KBM-7 (cell line): ENCODE measurements at regions not wholly inside any gene's neighbourhood (a gene's known extent, or its start where the extent isn't known, plus 50 kb on each side); places are given as distances from the start of the nearest gene placed in this dataset.

Experiments
- DNase-seq: peaks from one replicate; pipeline ENCODE4 v3.0.0-alpha.2; 2015
- in situ Hi-C: fragments of 300-500 bp; cut with MboI; formaldehyde crosslinking; loops from 2 replicates; pipeline ENCODE4 v1.14.3; 2020; ENCODE audit warnings: low sequenced_read_pairs, low pct_unique_long_range_greater_than_20kb, mixed read lengths

DNA sequence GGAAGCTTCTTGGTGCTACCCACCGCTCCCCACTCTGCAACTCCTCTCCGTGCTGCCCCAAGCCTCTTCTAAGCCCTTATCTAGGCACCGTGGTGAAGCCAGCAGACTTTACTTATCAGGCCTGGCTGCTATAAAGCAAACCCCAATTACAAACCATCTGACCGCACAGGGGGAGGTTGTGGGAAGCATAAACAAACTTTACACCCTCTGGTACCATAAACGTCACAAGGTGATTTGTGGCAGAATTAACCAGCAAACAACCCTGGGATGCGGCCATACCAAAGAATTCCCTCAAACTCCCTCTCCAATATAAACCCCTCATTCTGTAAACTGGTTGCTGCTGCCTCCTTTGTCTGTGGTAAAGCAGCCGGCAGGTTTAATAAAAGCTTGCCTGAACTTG is 55.2 kb downstream of the MAGEC2 start:
- in situ Hi-C loops, result no loop called here
- DNase-seq, result no peak

DNA sequence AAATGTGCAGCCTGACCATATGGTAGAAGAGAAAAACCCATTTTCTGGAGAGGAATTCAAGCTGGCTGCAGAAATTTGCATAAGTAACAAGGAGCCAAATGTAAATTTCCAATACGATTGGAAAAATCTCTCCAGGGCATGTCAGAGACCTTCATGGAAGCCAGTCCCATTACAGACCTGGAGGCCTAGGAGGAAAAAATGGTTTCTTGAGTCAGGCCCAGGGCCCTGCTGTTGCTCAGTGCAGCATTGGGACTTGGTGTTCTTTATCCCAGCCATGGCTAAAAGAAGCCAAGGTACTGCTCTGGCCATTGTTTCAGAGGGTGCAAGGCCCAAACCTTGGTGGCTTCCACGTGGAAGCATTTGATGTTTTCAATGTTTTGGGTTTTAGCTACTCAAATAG is 70.6 kb downstream of the MAGEC2 start:
- in situ Hi-C loops, result no loop called here
- no peak for DNase-seq

DNA sequence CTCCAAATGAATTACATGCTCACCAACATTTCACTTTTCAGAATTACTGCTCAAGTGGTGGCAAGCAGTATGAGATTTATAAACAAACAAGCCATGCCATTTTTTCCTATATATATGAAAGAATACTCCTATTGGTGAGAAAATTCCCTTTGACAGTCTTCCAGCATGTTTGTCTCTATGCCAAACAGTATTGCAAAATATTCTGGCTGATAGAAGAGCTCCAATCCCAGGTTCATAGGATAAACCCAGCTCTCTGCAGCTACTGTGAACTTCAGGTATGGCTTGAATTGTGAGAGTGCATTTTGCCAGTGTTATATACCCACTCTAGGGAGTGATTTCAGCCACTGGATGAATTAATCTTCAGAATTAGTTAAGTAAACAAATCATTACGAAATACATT is 108.8 kb downstream of the MAGEC2 start:
- in situ Hi-C loops, result no loop called here
- no peak for DNase-seq

DNA sequence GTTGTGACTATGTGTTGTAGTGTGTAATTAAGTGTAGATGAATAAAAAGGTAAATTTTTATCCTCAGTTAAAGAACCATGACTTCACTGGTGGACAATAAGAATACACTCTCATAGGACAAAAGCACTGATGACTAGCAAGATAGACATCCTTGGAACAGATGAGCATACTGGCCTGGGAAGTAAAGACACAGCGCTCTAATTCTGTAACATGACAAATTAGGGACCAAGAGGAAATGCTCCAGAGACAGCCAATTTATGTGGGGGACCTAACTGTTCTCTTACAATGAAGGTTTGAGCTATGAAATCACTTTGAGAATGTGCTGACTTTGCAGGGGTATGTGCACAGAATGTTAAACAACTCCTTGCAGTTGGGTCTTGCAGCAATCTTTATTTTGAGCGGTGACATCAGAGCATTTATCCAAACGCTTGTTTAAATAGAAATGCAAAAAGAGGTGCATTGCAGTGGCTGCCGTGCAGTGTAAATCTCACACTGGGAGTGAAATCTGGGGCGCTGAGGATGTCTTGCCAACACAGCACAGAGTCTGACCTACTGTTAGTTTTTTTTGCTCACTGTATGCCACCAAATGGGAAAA is 109.3 kb downstream of the MAGEC2 start:
- no peak for DNase-seq
- in situ Hi-C loops, result no loop called here

DNA sequence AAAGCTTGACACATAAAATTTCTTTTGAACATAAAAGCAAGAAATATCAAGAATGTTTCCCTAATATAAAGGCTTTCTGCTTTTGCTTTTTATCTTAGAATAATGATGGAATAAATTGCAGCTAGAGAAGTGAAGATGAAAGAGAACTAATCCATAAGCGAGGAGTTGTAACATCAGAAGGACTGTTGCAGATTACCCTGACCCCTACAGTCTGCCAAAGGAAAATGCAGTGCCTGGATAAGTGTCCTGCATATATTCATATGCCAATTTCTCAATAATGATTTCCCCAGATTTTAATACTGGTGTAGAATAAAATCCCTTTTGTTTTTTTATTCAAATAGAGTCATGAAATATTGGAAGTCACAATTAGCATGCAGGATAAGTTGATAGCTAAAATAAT is 115.9 kb downstream of the MAGEC2 start:
- in situ Hi-C loops, result no loop called here
- DNase-seq, result peak; percentile 1

DNA sequence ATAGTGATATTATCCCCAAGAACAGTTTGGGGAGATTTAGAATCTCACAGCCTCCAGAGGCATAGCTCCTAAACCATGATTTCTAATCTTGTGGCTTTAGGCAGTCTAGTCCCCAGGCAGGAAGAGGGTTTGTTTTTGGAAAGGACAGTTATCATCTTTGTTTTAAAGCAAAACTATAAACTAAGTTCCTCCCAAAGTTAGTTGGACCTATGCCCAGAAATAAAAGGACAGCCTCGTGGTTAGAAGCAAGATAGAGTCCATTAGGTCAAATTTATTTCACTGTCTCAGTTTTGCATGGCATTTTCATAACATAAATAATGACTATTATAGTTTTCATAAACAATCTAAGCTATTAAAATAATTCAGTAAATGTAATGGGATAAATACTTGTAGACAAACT is 120.5 kb downstream of the MAGEC2 start:
- in situ Hi-C loops, result no loop called here
- DNase-seq, result no peak

DNA sequence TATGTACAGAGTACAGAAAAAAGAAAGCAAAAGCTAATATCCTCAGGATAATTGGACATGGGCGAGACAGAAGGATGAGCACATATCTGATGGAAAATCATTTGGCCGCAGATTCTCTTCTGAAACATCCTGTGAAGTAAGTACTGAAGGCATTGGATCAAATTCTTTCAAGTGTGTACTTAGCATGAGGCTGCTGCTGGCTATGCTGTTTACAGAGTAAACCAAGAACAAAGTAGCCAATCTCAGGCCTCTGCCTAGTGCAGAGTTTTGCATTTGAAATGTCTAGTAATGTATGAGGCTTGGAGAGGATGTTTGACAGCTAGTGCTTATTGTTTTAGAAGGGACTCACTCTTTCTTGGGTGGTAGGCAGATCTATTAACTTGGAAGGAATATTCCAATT is 128.5 kb downstream of the MAGEC2 start:
- DNase-seq, result no peak
- in situ Hi-C loops, result no loop called here

DNA sequence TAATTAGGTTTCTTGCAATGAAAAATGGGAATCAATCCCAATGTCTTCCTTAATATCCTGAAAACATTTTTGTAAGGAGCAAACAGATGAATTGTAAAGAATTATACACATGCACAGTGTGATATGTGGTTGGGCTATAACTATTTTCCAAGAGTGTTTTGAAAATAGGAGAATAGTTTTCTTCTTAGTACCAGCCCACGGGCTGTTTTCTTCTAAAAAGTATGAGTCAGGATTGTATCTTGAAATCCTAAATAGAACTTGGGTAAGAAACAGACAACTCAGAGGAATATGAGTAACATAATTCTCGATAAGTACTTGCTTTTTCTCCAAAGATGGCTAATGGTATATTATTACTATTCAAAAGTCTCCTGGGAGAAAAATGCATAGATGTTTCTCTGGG is 136.7 kb downstream of the MAGEC2 start:
- no peak for DNase-seq
- in situ Hi-C loops, result no loop called here

DNA sequence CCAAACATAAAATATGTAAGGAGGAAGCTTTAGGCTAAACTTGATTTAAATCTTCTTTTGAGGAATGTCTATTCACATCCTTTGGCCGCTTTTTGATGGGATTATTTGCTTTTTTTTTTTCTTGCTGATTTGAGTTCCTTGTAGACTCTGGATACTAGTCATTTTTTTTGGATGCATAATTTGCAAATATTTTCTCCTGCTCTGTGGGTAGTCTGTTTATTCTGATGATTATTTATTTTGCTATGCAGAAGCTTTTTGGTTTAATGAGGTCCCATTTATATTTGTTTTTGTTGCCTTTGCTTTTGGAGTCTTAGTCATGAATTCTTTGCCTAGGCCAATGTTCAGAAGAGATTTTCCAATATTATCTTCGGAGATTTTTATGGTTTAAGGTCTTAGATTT is 144.9 kb downstream of the MAGEC2 start:
- in situ Hi-C loops, result no loop called here
- DNase-seq, result no peak

DNA sequence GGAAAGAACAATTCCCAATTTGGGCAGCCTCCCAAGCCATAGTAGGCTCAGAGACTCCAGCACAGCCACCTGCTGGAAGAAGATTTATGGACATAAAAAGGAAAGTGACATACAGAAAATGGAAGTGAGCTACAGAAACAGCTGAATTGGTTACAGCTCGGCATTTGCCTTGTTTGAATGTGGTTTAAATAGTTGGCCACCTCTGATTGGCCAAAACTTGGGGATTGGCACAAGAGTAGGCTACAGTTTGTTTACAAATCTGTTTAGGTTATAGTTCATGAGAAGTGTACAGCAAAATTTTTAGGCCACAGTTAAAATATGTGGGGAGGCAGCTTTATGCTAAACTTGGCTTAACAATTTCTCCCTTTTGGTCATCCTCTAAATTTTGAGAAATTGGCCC is 150.4 kb downstream of the MAGEC1 start:
- no peak for DNase-seq
- in situ Hi-C loops, result no loop called here

DNA sequence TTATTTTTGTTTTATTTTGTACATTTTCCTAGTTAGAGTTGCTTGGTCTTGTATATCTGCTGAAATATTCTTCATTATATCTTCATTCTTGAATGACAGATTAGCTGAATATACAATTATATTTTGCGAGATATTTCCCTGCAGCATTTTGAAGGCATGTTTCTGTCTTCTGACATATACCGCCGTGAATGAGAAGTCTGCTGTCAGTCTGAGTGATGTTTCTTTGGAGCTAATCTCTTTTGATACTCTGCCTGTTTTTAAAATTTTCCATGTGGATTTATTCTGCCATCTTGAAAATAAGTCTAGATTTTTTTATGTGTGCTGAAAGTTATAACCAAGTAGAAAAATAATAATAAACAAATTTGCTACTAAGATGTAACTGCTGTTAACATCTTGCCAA is 148.5 kb downstream of the MAGEC1 start:
- in situ Hi-C loops, result no loop called here
- DNase-seq, result no peak

DNA sequence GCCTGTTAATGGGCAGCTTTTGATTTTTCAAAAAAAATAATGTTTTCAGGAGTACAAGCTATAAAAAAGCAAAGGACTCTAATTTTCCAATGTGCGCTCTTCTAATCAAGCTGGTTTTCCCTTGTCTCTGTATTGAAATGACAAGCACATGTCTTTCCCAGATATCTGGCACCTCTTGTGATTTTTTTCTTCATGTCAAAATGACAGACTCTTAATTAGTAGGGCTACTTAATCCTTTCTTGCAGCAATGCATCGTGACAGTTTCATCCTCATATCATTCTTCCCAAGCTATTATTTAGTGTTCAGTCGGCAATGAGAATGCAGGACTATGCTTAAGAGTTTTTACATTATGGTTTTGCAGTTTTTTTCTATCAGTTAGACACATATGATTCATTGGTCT is 139.5 kb downstream of the MAGEC1 start:
- in situ Hi-C loops, result no loop called here
- DNase-seq, result no peak

DNA sequence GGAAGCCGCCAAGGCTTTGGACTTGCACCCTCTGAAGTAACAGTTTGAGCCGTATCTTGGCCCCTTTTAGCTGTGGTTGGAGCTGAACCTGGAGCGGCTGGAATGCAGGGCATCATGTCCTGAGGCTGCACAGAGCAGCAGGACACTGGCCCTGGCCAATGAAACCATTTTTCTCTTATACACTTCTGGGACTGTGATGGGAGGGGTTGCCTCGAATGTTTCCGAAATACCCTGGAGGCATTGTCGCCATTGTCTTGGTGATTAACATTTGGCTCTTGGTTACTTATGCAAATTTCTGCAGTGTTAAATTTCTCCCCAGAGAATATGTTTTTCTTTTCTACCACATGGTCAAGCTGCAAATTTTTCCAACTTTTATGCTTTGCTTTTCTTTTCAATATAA is 137.2 kb downstream of the MAGEC1 start:
- no peak for DNase-seq
- in situ Hi-C loops, result no loop called here

DNA sequence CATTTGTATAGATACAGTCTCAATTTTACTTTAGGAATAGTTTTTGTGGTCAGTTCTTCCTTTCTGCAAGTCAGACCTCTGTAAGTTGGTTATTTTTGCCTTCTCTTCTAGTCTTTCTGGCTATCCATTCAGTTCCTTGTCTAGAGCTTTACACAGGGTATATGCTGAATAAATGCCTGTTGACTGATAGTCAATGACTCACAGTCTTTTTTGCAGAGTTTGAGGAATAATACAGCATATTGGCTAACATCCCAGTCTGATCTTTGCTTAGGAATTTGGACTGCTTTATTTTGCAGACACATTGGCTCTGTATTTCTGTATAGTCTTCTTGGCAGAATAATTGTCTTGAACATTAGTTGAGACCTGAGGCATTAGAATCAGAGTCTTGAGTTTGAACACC is 132.4 kb downstream of the MAGEC1 start:
- in situ Hi-C loops, result no loop called here

DNA sequence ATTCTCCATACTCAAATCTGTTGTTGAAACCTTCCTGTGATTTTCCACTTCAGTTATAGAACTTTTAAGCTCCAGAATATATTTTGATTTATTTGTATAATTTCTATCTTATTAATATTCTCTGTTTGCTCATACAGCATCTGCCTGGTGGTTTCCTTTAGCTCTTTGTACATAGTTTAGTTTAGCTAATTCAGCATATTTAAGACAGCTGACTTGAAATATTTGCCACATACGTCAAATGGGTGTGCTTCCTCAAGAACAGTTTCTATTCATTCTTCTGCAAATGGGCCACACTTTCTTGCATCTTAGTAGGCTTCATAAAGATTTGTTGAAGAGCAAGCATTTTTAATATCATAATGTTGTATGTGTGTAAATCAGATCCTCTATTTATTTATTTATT is 101.8 kb downstream of the MAGEC1 start:
- in situ Hi-C loops, result no loop called here
- DNase-seq, result no peak

More for the DNA sequence above, 132.4 kb downstream of the MAGEC1 start:
- DNase-seq, result no peak

DNA sequence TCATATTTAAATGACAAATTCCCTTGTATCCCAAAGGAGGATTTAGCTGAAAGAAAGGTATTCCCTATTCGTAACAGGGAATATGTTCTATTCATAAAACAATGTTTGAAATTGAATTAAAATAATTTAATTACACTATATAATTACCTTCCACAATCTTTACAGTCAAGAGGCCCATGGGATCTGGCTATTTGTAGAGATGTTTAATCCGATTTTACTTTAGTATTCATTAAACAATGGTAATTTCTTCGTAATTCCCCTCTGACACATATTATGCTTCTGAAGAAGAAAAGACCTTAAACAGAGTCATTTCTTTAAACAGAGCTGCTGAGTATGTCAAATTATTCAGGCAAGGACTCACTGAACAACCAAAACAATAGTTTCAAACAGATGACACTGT is 98.8 kb downstream of the MAGEC1 start:
- DNase-seq, result no peak
- in situ Hi-C loops, result no loop called here

DNA sequence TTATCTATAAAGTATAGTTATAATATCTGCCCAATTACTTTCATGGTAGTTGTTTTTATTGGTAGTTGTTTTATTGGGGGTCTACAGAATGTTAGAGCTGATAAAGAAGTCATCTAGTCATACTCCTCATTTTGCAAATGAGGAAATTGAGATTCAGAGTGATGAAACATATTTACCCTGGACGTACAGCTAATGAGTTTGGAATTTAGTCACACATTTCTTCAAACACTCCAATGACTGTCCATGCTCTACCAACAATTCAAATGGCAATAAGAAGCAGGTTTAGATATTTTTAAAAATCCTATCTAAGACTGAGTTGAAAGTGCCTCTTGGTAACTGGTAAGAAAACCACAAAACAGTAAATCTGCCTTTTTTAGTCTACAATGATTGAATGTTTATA is 98.2 kb downstream of the MAGEC1 start:
- in situ Hi-C loops, result no loop called here
- no peak for DNase-seq

DNA sequence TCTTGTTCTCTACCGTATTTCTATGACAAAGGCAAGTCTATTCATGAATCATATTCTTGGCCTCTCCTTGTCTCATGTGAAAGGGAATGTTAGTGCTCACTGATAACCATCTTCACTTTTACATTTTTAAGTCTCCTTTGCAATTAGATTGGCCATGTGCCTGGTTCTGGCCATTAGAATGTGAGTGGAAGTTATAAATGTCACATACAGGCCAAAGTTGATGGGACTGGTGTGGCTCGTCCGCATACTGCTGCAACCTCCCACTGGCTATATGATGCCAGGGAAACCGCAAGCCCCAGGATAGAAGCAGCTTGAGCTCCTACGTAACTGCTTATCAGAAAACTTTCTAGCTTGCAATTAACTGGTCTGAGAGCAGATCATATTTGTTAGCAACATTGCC is 86.1 kb downstream of the MAGEC1 start:
- in situ Hi-C loops, result no loop called here
- DNase-seq, result no peak

DNA sequence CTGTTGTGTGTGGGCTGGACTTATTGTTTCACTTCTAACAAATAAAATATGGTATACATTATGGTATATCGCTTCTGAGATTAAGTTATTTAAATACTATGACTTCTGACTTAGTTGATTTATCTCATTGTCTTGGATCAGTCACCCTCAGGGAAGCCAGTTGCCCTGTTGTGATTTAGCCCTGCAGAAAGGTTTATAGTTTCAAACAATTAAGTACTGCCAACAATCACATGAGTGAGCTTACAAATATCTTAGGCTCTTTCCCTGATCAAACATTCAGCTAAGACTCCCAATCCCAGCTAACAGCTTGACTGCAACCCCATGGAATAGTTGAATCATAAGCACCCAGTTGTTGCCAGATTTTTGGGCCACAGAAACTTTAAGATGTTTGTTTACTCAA is 85.4 kb downstream of the MAGEC1 start:
- DNase-seq, result no peak
- in situ Hi-C loops, result no loop called here

DNA sequence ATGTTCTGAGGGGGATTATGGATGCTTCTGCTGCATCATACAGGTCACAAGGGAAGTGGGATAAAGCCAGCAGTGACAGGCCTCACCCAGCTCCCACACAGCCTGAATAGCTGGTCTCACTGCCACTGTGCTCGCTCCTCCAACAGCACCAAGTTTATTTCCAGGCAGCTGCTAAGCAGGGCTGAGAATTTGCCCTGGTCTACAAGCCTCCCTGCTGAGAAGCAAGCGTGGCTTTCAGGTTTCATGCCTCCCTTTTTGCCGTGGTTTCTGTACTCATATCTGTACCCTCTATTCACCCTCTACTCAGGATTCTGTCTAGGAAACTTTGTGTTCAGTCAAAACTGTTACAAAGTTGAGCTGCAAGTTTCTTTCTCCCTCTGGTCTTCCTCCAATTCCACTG is 78.6 kb downstream of the MAGEC1 start:
- no peak for DNase-seq

DNA sequence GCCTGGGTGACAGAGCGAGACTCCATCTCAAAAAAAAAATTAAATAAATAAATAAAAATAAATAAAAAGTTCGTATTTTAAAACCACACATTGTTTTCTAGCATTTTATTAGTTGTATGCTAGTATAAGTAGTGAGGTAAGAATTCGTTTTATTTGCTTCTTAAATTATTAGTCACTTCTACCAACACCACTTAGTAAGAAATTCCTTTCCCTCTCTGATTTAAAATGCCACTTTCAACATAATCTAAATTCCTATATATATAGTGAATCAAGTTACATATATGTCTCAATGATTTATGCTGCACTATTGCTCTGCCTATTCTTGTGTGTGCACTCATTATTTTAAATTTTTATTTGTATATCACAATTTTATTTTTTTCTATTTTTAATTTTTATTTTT is 72.1 kb downstream of the MAGEC1 start:
- DNase-seq, result no peak
- in situ Hi-C loops, result no loop called here

More for the DNA sequence above, 78.6 kb downstream of the MAGEC1 start:
- in situ Hi-C loops, result no loop called here

DNA sequence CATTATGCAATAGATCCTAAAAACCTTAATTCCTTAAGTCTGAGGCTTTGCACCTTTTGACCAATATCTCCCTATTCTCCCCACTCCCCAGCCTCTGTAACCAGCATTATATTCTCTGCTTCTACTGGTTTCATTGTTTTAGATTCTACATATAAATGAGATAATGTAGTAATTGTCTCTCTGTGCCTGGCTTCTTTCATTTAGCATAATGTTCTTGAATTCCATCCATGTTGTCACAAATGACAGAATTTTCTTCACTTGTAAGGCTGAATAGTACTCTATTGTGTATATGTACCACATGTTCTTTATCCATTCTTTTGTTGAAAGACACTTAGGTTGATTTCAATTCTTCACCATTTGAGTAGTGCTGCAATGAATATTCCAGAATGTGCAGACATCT is 66.0 kb downstream of the MAGEC1 start:
- no peak for DNase-seq
- in situ Hi-C loops, result no loop called here
